ENCODE measurements at regions not wholly inside any gene's neighbourhood (a gene's known extent, or its start where the extent isn't known, plus 50 kb on each side); places are given as distances from the start of the nearest gene placed in this dataset.

GRCh38 chr11:92848578-92848977 lies 120.9 kb upstream of the MTNR1B start:
- DNase-seq (ENCODE audit: extremely low read depth, low read depth) = no peak

DNA sequence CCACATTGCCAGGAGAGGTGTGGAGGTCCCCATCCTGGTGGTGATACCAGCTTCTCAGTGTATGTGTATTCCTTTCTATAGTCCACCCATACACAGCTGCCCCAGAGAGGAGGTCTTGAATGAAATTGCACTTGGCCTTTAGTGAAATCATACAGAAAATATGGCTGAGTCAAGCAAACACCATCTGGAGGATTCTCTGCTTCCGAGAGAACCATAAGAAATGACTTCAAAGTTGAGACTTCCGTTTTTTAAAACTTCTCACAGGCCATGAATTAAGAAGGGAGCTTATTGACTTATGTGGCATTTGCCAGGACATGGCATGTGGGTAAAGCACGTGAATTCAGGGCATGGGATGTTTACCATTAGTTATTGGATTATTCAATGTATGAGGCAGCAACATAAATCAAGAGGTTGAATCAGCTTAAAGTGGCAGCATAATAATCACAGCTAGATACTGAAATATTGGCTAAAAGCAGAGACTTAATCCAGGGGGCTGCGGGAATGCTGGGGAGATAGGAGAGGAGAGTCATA lies 119.1 kb upstream of the MTNR1B start:
- no peak for DNase-seq (ENCODE audit: extremely low read depth, low read depth)

GRCh38 chr11:92852229-92852628 lies 117.2 kb upstream of the MTNR1B start:
- no peak for DNase-seq (ENCODE audit: extremely low read depth, low read depth)

GRCh38 chr11:92852946-92853345 lies 116.5 kb upstream of the MTNR1B start:
- DNase-seq (ENCODE audit: extremely low read depth, low read depth) = no peak

GRCh38 chr11:92854162-92854561 lies 115.3 kb upstream of the MTNR1B start:
- DNase-seq (ENCODE audit: extremely low read depth, low read depth) = no peak

DNA sequence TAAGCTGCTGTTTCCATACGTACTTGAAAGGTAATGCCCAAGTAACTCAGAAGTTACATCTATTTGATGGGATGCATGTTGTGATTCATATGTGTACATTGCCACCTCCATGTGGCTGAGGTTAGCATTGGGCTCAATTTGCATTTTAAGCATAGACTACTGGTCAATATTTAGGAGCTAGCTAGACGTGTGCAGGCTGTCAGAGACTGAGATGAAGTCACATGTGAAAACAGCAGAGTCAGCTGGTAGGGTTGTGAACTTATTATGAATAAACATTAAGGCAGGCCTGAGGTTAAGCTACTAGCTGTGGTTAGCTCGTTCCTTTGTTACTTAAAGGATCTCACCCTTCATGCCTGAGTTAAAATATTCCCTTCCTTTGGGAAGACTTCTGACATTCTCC lies 114.5 kb upstream of the MTNR1B start:
- no peak for DNase-seq (ENCODE audit: extremely low read depth, low read depth)

- no peak for DNase-seq (ENCODE audit: extremely low read depth, low read depth)
Measured at GRCh38 chr11:92855607-92856405, 113.6 kb upstream of the MTNR1B start.

DNA sequence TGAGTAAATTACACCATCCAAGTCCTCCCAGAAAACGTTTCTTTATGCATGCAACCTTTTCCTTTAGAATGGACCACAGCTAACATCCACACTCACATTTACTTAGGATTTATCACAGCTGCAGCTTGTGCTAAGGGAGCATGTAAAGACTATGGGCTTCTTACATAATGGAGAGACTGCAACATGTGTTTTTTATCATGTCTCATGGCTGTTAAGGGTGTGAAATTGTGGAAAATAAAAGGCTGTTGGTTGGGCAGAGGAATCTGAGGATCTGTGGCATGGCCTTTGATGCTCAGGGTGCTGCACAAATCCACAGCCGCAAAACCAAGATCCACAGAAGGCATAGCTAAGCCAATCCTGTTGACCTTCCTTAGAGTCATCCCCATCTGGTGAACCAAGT lies 112.0 kb upstream of the MTNR1B start:
- DNase-seq (ENCODE audit: extremely low read depth, low read depth) = no peak

DNA sequence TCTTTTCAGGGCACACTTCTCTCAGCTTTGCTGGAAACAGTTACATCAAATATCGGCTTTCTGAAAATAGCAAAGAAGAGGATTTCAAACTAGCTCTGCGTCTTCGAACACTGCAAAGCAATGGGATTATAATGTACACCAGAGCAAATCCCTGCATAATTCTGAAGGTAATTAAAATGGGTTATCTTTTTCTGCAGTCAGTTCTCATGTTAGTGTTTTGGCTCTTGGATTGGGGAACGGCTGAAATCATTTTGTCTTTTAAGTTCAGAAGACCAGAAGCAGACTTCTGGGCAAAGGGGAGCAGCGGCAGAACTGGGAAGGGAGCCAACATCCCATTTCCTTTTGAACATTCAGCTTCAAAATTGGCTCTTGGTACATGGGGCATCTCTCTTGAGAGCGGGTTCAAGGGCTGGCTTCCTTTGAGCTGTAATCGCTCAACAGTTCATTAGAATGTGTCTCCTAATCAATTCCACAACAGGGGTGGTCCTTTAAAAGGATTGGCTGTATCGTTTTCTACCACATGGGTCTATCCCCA lies 110.2 kb upstream of the MTNR1B start:
- no peak for DNase-seq (ENCODE audit: extremely low read depth, low read depth)

- DNase-seq (ENCODE audit: extremely low read depth, low read depth) = no peak
Measured at GRCh38 chr11:92861634-92862033, 107.8 kb upstream of the MTNR1B start.

DNA sequence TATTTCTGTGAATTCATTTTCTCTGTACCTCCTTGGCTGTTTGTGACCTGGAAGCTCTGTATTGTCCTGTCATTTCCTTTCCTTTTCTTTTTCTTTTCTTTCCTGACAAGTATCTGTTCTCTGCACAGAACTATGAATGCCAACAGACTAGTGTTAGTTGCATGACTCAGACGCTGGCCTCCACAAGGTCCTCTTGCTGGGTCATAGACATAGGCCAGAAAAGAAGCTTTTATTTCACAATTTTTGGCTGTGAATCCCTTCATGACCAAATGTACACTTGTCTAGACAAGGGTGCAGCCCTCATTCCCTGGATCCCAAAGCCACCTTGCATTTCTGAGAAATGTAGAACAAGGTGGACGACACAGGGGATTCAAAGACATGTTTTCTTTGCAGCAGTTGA lies 104.1 kb upstream of the MTNR1B start:
- DNase-seq (ENCODE audit: extremely low read depth, low read depth) = no peak

DNA sequence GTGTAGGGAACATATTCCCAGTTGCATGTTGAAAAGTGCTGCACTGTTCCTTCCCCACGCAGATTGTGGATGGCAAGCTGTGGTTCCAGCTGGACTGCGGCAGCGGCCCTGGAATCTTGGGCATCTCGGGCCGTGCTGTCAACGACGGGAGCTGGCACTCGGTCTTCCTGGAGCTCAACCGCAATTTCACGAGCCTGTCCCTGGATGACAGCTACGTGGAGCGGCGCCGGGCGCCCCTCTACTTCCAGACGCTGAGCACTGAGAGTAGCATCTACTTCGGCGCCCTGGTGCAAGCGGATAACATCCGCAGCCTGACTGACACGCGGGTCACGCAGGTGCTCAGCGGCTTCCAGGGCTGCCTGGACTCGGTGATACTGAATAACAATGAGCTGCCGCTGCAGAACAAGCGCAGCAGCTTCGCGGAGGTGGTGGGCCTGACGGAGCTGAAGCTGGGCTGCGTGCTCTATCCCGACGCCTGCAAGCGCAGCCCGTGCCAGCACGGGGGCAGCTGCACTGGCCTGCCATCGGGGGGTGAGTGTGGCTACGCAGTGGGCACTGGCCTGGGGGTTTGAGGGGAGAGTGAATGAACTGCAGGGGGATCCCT lies 102.7 kb upstream of the MTNR1B start:
- no peak for DNase-seq (ENCODE audit: extremely low read depth, low read depth)

- no peak for DNase-seq (ENCODE audit: extremely low read depth, low read depth)
Measured at GRCh38 chr11:92867913-92868619, 101.4 kb upstream of the MTNR1B start.

GRCh38 chr11:92869716-92870115 lies 99.7 kb upstream of the MTNR1B start:
- DNase-seq (ENCODE audit: extremely low read depth, low read depth) = no peak

DNA sequence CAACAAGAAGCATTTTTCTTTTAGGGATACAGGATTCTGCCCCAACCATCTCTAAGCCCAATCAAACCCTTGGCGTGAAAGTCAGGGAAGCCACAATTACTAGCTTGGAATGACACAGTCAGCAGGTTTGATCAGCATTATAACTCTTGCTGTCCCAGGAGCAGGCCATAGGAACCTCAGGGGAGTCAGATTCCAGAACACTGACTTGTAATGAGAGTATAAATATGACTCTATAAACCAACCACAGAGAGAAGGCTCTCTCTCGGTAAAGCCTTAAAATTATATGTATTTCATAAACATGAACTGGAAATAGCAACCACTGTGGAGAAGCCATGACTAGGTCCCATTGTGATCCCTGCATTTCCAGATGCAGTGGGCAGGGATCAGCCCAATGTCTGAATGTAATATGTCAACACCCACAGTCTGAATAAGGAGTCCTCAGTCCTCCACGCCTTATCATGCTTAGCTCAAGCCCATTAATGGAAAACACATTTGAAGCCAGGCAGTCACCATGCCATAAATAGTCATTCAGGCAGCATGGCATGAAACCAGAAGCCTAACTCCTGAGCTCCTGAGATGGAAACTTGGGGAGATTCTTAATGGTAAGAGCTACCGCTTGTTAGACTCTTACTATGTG lies 99.1 kb upstream of the MTNR1B start:
- DNase-seq (ENCODE audit: extremely low read depth, low read depth) = no peak

GRCh38 chr11:92873551-92873950 lies 95.9 kb upstream of the MTNR1B start:
- no peak for DNase-seq (ENCODE audit: extremely low read depth, low read depth)

GRCh38 chr11:92875473-92875872 lies 94.0 kb upstream of the MTNR1B start:
- no peak for DNase-seq (ENCODE audit: extremely low read depth, low read depth)

- DNase-seq (ENCODE audit: extremely low read depth, low read depth) = no peak
Measured at GRCh38 chr11:92879086-92879485, 90.4 kb upstream of the MTNR1B start.

DNA sequence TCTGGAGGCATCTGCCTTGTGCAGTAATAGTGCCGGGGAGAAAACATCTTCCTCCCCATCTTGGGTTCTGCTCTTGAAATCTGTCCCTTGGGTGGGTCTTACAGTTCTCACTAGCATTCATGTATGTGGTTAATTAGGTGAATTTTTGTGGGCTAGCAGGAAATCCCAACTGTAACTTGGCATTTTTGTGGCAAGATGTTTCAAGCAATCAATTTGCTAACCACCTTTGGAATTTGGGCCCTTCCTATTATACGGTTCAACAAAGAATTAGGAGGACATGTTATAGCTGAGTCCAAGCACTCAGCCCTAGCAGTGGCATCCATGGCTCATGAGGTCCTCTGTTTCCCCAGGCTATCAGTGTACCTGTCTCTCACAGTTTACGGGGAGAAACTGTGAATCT lies 89.1 kb upstream of the MTNR1B start:
- no peak for DNase-seq (ENCODE audit: extremely low read depth, low read depth)

DNA sequence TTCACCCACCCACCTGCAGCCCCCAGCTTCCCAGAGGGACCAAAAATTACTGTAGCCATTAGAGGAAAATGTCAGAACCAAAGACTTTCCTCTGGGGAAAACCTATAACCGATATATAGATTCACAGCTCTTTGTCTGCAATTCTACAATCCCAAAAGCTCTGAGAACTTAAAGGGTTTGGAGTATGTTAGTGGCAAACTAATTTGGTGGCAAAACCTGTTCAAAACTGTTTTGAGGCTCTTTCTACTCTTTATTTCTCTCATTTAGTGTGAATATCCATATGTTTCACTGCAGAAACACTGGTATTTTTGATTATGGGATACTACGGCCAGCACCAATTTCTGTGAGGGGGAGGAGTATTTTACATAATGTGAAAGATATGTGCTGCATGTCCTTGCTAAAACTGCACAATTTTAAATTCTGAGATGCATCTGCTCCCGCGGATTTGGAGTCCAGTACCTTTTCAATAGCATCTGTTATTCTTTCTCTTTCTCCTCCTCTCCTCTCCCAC lies 87.5 kb upstream of the MTNR1B start:
- DNase-seq (ENCODE audit: extremely low read depth, low read depth) = no peak

Data from NCI-H460 (cell line).